SK-N-SH (cell line): ENCODE measurements at regions not wholly inside any gene's neighbourhood (a gene's known extent, or its start where the extent isn't known, plus 50 kb on each side); places are given as distances from the start of the nearest gene placed in this dataset.

ENCODE experiments used
- CTCF ChIP-seq: fragments of 200-600 bp; sonication (generic); IDR thresholded peaks from 2 replicates; pipeline ENCODE4 v1.6.1; 2017; ENCODE audit warnings: antibody characterized with exemption, mild to moderate bottlenecking, moderate library complexity
- EZH2phosphoT487 ChIP-seq: fragments of 200-600 bp; sonication (generic); IDR thresholded peaks from 2 replicates; pipeline ENCODE4 v1.6.1; 2017; ENCODE audit warnings: low read depth, mixed run types, mild to moderate bottlenecking, antibody characterized with exemption, moderate library complexity, borderline replicate concordance
- JUND ChIP-seq: IDR thresholded peaks from 2 replicates; pipeline ENCODE4 v1.4.0; 2012
- POLR2AphosphoS5 ChIP-seq: IDR thresholded peaks from 2 replicates; pipeline ENCODE4 v1.6.1; 2012; ENCODE audit warnings: low read depth, low read length
- RAD21 ChIP-seq: IDR thresholded peaks from 2 replicates; pipeline ENCODE4 v1.6.1; 2012; ENCODE audit warnings: mild to moderate bottlenecking, low read length
- REST ChIP-seq: IDR thresholded peaks from 2 replicates; pipeline ENCODE4 v1.6.1; 2012; ENCODE audit warnings: mild to moderate bottlenecking, low read depth, low read length, moderate library complexity
- RFX5 ChIP-seq: IDR thresholded peaks from 2 replicates; pipeline ENCODE4 v1.6.1; 2012; ENCODE audit warnings: mild to moderate bottlenecking, improper control_type of control experiment, low read length
- TAF1 ChIP-seq: IDR thresholded peaks from 2 replicates; pipeline ENCODE4 v1.6.1; 2012; ENCODE audit warnings: low read depth, mild to moderate bottlenecking, low read length, moderate library complexity, borderline replicate concordance

- TF ChIP-seq RAD21 (no peak), POLR2AphosphoS5 (no peak), EZH2phosphoT487 (no peak), JUND (no peak), REST (no peak), CTCF (no peak), RFX5 (no peak), TAF1 (no peak)
These were observed 254.2 kb upstream of the CRBN start for GRCh38 chr3:3433711-3434110.
